ENCODE measurements at regions not wholly inside any gene's neighbourhood (a gene's known extent, or its start where the extent isn't known, plus 50 kb on each side); places are given as distances from the start of the nearest gene placed in this dataset.
A peak's percentile ranks its signal among the peaks of the same experiment; 100 is the strongest.

GRCh38 chr5:176711883-176712282, 64.6 kb downstream of the TSPAN17 start:
- no peak overlapping the region for H3K4me3 ChIP-seq (ENCODE audit: low read length)
- no peak for DNase-seq (ENCODE audit: low read depth)
- TF ChIP-seq CTCF (IDR thresholded peaks at IDR 0.05; ENCODE audit: insufficient read depth, low read depth, low read length, missing control alignments), result no peak

GRCh38 chr5:176712546-176713304, 65.4 kb downstream of the TSPAN17 start:
- H3K4me3 ChIP-seq (ENCODE audit: low read length), result no peak overlapping the region
- no peak for TF ChIP-seq CTCF (IDR thresholded peaks at IDR 0.05; ENCODE audit: insufficient read depth, low read depth, low read length, missing control alignments)
- DNase-seq (ENCODE audit: low read depth), result no peak

GRCh38 chr5:176713409-176713808, 66.1 kb downstream of the TSPAN17 start:
- no peak for DNase-seq (ENCODE audit: low read depth)
- TF ChIP-seq CTCF (IDR thresholded peaks at IDR 0.05; ENCODE audit: insufficient read depth, low read depth, low read length, missing control alignments), result no peak

GRCh38 chr5:176714067-176714466, 66.8 kb downstream of the TSPAN17 start:
- peak; percentile 66 for DNase-seq (ENCODE audit: low read depth)
- no peak for TF ChIP-seq CTCF (IDR thresholded peaks at IDR 0.05; ENCODE audit: insufficient read depth, low read depth, low read length, missing control alignments)
- no peak overlapping the region for H3K4me3 ChIP-seq (ENCODE audit: low read length)

More at GRCh38 chr5:176713409-176713808, 66.1 kb downstream of the TSPAN17 start:
- no peak overlapping the region for H3K4me3 ChIP-seq (ENCODE audit: low read length)

GRCh38 chr5:176716320-176716719, 69.0 kb downstream of the TSPAN17 start:
- peak; percentile 61 for DNase-seq (ENCODE audit: low read depth)
- no peak for TF ChIP-seq CTCF (IDR thresholded peaks at IDR 0.05; ENCODE audit: insufficient read depth, low read depth, low read length, missing control alignments)
- H3K4me3 ChIP-seq (ENCODE audit: low read length), result no peak overlapping the region

GRCh38 chr5:176719113-176719739, 71.9 kb downstream of the TSPAN17 start:
- no peak for TF ChIP-seq CTCF (IDR thresholded peaks at IDR 0.05; ENCODE audit: insufficient read depth, low read depth, low read length, missing control alignments)
- H3K4me3 ChIP-seq (ENCODE audit: low read length), result no peak overlapping the region
- no peak for DNase-seq (ENCODE audit: low read depth)

All from epithelial cell of esophagus (primary cell).